GM12878 (cell line): ENCODE measurements at regions not wholly inside any gene's neighbourhood (a gene's known extent, or its start where the extent isn't known, plus 50 kb on each side); places are given as distances from the start of the nearest gene placed in this dataset.

Experiments used
- FOS ChIP-seq: IDR thresholded peaks from 3 replicates; pipeline ENCODE4 v1.6.1; 2011; ENCODE audit warnings: borderline replicate concordance; ENCODE audit not compliant: insufficient read length; ENCODE audit errors: extremely low read depth
- GATAD2B ChIP-seq: fragments of 450-650 bp; conservative IDR thresholded peaks from 2 replicates; pipeline ENCODE4 v1.6.1; 2017; ENCODE audit warnings: low read depth, mild to moderate bottlenecking, moderate library complexity
- HCFC1 ChIP-seq: fragments of 150-350 bp; IDR thresholded peaks from 2 replicates; pipeline ENCODE4 v1.6.1; 2014; ENCODE audit warnings: low read length
- KLF5 ChIP-seq: fragments of 450-650 bp; IDR thresholded peaks from 2 replicates; pipeline ENCODE4 v1.6.1; 2014; ENCODE audit warnings: mild to moderate bottlenecking; ENCODE audit not compliant: partially characterized antibody
- SUZ12 ChIP-seq: fragments of 200-600 bp; sonication (generic); IDR thresholded peaks from one replicate; pipeline ENCODE4 v1.6.1; 2018; ENCODE audit warnings: antibody characterized with exemption, mild to moderate bottlenecking; ENCODE audit not compliant: unreplicated experiment
- TCF7 ChIP-seq: IDR thresholded peaks from 2 replicates; pipeline ENCODE4 v1.6.1; 2014; ENCODE audit warnings: antibody characterized with exemption, borderline replicate concordance
- ZNF384 ChIP-seq: IDR thresholded peaks from 2 replicates; pipeline ENCODE4 v1.6.1; 2012; ENCODE audit warnings: low read depth, mild to moderate bottlenecking, low read length, improper control_type of control experiment, borderline replicate concordance
- TF ChIP-seq, protein P1 (sequence below): fragments of 450-650 bp; formaldehyde crosslinking; IDR thresholded peaks from 2 replicates; pipeline ENCODE4 v1.5.0; 2022; ENCODE audit warnings: mild to moderate bottlenecking, missing genetic modification characterization
- TF ChIP-seq, protein P2 (sequence below): IDR thresholded peaks from 2 replicates; pipeline ENCODE4 v1.6.1; 2011; ENCODE audit warnings: borderline replicate concordance, low read depth, mild to moderate bottlenecking, moderate library complexity, mixed read lengths, low read length; ENCODE audit not compliant: insufficient read depth; ENCODE audit errors: extremely low read length
- TF ChIP-seq, protein P3 (sequence below): fragments of 450-650 bp; IDR thresholded peaks from 2 replicates; pipeline ENCODE4 v1.6.1; 2016; ENCODE audit warnings: mild to moderate bottlenecking
- TF ChIP-seq, protein P4 (sequence below): IDR thresholded peaks from 2 replicates; pipeline ENCODE4 v1.6.1; 2012; ENCODE audit warnings: improper control_type of control experiment, low read depth, low read length; ENCODE audit not compliant: insufficient replicate concordance
- TF ChIP-seq, protein P5 (sequence below): IDR thresholded peaks from 2 replicates; pipeline ENCODE4 v1.6.1; 2012; ENCODE audit warnings: low read depth, low read length, improper control_type of control experiment

DNA sequence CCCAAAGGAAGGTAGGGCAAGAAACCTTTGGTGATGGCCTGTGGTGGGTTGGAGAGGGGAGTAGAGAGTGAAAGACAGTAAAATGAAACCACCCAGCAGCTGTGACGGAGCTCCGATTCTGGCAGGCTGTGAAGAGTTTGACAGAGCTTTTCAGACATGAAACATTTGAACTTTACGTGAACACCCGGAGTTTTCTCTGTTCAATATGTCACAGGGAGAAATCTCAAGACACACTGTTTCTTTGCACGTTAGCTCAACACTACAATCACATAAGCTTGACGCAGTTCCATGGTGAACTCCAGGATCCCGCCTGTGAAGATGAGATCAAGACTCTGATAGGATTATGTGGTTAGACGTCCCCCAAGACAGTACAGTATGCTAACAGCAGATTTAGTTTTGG is 79.6 kb upstream of the CDH11 start (continued):
- TF ChIP-seq, protein P1, sequence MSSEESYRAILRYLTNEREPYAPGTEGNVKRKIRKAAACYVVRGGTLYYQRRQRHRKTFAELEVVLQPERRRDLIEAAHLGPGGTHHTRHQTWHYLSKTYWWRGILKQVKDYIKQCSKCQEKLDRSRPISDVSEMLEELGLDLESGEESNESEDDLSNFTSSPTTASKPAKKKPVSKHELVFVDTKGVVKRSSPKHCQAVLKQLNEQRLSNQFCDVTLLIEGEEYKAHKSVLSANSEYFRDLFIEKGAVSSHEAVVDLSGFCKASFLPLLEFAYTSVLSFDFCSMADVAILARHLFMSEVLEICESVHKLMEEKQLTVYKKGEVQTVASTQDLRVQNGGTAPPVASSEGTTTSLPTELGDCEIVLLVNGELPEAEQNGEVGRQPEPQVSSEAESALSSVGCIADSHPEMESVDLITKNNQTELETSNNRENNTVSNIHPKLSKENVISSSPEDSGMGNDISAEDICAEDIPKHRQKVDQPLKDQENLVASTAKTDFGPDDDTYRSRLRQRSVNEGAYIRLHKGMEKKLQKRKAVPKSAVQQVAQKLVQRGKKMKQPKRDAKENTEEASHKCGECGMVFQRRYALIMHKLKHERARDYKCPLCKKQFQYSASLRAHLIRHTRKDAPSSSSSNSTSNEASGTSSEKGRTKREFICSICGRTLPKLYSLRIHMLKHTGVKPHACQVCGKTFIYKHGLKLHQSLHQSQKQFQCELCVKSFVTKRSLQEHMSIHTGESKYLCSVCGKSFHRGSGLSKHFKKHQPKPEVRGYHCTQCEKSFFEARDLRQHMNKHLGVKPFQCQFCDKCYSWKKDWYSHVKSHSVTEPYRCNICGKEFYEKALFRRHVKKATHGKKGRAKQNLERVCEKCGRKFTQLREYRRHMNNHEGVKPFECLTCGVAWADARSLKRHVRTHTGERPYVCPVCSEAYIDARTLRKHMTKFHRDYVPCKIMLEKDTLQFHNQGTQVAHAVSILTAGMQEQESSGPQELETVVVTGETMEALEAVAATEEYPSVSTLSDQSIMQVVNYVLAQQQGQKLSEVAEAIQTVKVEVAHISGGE: no peak
- no peak for TF ChIP-seq TCF7
- no peak for TF ChIP-seq GATAD2B
- TF ChIP-seq HCFC1: no peak
- no peak for TF ChIP-seq ZNF384
- TF ChIP-seq FOS: no peak
- TF ChIP-seq, protein P2, sequence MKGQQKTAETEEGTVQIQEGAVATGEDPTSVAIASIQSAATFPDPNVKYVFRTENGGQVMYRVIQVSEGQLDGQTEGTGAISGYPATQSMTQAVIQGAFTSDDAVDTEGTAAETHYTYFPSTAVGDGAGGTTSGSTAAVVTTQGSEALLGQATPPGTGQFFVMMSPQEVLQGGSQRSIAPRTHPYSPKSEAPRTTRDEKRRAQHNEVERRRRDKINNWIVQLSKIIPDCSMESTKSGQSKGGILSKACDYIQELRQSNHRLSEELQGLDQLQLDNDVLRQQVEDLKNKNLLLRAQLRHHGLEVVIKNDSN: no peak
- TF ChIP-seq KLF5: no peak
- TF ChIP-seq, protein P3, sequence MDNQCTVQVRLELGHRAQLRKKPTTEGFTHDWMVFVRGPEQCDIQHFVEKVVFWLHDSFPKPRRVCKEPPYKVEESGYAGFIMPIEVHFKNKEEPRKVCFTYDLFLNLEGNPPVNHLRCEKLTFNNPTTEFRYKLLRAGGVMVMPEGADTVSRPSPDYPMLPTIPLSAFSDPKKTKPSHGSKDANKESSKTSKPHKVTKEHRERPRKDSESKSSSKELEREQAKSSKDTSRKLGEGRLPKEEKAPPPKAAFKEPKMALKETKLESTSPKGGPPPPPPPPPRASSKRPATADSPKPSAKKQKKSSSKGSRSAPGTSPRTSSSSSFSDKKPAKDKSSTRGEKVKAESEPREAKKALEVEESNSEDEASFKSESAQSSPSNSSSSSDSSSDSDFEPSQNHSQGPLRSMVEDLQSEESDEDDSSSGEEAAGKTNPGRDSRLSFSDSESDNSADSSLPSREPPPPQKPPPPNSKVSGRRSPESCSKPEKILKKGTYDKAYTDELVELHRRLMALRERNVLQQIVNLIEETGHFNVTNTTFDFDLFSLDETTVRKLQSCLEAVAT: no peak
- TF ChIP-seq, protein P4, sequence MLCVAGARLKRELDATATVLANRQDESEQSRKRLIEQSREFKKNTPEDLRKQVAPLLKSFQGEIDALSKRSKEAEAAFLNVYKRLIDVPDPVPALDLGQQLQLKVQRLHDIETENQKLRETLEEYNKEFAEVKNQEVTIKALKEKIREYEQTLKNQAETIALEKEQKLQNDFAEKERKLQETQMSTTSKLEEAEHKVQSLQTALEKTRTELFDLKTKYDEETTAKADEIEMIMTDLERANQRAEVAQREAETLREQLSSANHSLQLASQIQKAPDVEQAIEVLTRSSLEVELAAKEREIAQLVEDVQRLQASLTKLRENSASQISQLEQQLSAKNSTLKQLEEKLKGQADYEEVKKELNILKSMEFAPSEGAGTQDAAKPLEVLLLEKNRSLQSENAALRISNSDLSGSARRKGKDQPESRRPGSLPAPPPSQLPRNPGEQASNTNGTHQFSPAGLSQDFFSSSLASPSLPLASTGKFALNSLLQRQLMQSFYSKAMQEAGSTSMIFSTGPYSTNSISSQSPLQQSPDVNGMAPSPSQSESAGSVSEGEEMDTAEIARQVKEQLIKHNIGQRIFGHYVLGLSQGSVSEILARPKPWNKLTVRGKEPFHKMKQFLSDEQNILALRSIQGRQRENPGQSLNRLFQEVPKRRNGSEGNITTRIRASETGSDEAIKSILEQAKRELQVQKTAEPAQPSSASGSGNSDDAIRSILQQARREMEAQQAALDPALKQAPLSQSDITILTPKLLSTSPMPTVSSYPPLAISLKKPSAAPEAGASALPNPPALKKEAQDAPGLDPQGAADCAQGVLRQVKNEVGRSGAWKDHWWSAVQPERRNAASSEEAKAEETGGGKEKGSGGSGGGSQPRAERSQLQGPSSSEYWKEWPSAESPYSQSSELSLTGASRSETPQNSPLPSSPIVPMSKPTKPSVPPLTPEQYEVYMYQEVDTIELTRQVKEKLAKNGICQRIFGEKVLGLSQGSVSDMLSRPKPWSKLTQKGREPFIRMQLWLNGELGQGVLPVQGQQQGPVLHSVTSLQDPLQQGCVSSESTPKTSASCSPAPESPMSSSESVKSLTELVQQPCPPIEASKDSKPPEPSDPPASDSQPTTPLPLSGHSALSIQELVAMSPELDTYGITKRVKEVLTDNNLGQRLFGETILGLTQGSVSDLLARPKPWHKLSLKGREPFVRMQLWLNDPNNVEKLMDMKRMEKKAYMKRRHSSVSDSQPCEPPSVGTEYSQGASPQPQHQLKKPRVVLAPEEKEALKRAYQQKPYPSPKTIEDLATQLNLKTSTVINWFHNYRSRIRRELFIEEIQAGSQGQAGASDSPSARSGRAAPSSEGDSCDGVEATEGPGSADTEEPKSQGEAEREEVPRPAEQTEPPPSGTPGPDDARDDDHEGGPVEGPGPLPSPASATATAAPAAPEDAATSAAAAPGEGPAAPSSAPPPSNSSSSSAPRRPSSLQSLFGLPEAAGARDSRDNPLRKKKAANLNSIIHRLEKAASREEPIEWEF: no peak
- TF ChIP-seq, protein P5, sequence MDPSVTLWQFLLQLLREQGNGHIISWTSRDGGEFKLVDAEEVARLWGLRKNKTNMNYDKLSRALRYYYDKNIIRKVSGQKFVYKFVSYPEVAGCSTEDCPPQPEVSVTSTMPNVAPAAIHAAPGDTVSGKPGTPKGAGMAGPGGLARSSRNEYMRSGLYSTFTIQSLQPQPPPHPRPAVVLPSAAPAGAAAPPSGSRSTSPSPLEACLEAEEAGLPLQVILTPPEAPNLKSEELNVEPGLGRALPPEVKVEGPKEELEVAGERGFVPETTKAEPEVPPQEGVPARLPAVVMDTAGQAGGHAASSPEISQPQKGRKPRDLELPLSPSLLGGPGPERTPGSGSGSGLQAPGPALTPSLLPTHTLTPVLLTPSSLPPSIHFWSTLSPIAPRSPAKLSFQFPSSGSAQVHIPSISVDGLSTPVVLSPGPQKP: no peak
- TF ChIP-seq SUZ12: no peak
